ENCODE measurements at regions not wholly inside any gene's neighbourhood (a gene's known extent, or its start where the extent isn't known, plus 50 kb on each side); places are given as distances from the start of the nearest gene placed in this dataset.

DNA sequence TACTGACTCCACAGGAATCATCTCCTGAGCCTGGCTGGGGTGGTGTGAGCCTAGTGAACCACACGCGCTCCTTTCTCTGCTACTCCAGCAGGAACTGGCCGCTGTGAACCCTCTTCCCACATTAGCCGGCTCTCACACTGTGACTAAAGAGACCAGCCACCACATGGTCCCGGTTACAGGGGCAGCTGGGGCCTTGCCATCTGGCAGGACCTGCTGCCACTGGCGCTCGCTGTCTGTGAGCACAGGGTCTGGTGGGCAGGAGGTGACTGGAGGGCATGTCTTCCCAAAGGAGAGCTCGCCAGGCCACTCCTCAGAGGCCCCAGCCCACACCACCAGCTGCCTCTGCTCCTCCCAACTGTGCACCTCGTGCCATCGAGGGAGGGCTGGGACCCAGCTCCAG lies 99.3 kb downstream of the SINHCAF start:
- H3K27ac Mint-ChIP-seq: no peak overlapping the region
- DNase-seq (no peak), ATAC-seq (no peak)
- Histone ChIP-seq H3K36me3 (ENCODE audit: control insufficient read depth in 2 of 3, insufficient read depth in 3 of 3, low read length in 3 of 3) (no peaks in the 10 kb centered on the region), H3K4me1 (ENCODE audit: control insufficient read depth in 2 of 2, insufficient read depth in 2 of 2, low read length in 2 of 2) (no peaks in the 10 kb centered on the region), H3K27me3 (ENCODE audit: control insufficient read depth in 2 of 2, insufficient read depth in 2 of 2, low read length in 2 of 2) (no peaks in the 10 kb centered on the region), H3K9me3 (ENCODE audit: control insufficient read depth in 2 of 3, low read length in 3 of 3) (peaks cover 0 to 3% (median 0%) of the 10 kb centered on the region in 3 experiments), H3K4me3 (ENCODE audit: low read length) (no peak overlapping the region), H3K27ac (ENCODE audit: low read depth, low read length) (no peak overlapping the region)
- CTCF ChIA-PET: no interaction called here
- H3K4me3 Mint-ChIP-seq: no peak overlapping the region
- H3K9me3 Mint-ChIP-seq: peaks cover 0 to 5% (median 1%) of the 10 kb centered on the region in 11 donors
- H3K36me3 Mint-ChIP-seq: no peaks in the 10 kb centered on the region
- peaks cover 0 to 2% (median 0%) of the 10 kb centered on the region in 7 donors for H3K4me1 Mint-ChIP-seq
- POLR2A ChIA-PET: no interaction called here
- H3K27me3 Mint-ChIP-seq: peaks cover 0 to 3% (median 0%) of the 10 kb centered on the region in 5 donors
- intact Hi-C loops (cut with micrococcal nuclease): no loop called here

DNA sequence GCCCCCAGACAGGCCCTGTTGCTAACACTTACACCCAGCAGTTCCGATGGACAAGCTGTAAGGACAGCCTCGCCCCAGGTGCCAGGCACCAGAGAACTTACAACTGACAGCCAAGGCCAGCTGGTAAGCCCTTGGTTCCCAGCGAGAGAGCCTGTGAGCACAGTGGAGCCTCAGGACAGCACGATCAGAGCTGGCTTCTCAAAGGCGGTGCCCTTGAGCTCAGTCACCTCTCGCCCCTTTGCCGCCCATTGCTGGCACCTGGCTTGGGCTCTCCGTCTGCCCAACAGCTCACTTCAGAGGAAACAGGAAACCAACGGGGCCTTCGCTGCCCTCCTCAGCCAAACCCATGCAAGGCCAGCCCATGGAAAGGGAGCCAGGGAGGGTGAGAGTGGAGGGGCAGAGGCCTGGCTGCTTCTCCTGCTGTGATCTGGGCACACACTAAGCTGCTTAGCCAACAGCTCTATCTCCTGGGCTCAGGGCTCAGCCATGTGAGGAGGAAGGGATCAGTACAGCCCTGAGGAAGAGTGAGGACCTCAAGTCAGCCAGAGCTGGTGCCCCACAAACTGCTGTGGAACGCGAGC lies 98.5 kb downstream of the SINHCAF start:
- ChIA-PET POLR2A (no interaction called here), CTCF (no interaction called here)
- ATAC-seq (no peak), DNase-seq (no peak)
- Histone ChIP-seq H3K4me3 (ENCODE audit: low read length) (no peak overlapping the region), H3K27me3 (ENCODE audit: control insufficient read depth in 2 of 2, insufficient read depth in 2 of 2, low read length in 2 of 2) (no peaks in the 10 kb centered on the region), H3K4me1 (ENCODE audit: control insufficient read depth in 2 of 2, insufficient read depth in 2 of 2, low read length in 2 of 2) (no peaks in the 10 kb centered on the region), H3K27ac (ENCODE audit: low read depth, low read length) (no peak overlapping the region), H3K9me3 (ENCODE audit: control insufficient read depth in 2 of 3, low read length in 3 of 3) (peaks cover 0 to 3% (median 0%) of the 10 kb centered on the region in 3 experiments), H3K36me3 (ENCODE audit: control insufficient read depth in 2 of 3, insufficient read depth in 3 of 3, low read length in 3 of 3) (no peaks in the 10 kb centered on the region)
- Mint-ChIP-seq H3K36me3 (no peaks in the 10 kb centered on the region), H3K4me1 (peaks cover 0 to 2% (median 0%) of the 10 kb centered on the region in 7 donors), H3K27ac (no peak overlapping the region), H3K9me3 (peaks cover 0 to 5% (median 2%) of the 10 kb centered on the region in 11 donors), H3K4me3 (no peak overlapping the region), H3K27me3 (peaks cover 0 to 4% (median 0%) of the 10 kb centered on the region in 5 donors)
- intact Hi-C loops (cut with micrococcal nuclease): no loop called here

DNA sequence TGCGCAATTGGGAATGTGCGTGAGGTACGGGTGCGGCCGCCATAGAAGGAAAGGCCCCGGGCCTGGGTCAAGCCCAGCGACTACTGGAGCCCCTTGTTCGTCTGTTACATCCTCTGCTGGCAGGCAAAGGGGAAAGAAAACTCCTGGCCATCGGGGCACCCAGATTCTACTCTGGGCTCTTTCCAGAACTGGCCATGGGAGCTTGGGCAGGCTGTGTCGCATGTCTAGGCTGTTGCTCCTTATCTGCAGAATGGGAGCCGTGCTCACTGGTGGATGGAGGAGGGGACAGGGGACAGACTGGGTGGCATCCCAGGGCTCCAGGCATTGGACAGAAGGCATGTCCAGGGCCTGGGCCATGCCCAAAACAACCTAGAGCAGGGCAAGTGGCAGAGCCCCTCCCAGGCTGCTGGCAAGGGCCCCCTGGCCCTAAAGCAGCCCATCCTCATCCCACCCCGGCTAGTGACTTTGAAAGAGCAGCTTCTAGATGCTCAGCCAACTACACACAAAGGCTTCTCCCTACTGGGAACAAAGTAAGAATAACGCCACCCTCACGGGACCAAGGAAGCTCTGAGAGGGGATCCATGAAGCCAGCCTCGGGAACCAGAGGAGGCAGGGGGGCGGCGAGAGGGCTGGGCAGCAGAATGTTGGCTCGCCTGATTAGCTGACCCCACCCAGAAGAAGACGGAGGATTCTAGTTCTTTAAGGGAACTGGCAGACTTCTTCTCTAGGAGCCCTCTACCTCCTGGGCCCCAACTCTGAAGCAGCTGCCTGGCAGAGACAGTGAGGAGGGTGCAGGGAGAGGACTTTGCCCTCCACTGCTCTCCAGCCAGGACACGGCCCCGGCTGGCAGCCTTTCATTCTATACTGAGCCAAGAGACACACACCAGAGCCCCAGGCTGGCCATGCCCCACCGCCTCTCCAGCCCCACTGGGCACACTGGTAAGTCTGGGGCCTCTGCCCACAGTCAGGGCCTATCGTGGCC lies 96.8 kb downstream of the SINHCAF start:
- peaks cover 0 to 5% (median 2%) of the 10 kb centered on the region in 11 donors for H3K9me3 Mint-ChIP-seq
- CTCF ChIA-PET: no interaction called here
- intact Hi-C loops (cut with micrococcal nuclease): no loop called here

DNA sequence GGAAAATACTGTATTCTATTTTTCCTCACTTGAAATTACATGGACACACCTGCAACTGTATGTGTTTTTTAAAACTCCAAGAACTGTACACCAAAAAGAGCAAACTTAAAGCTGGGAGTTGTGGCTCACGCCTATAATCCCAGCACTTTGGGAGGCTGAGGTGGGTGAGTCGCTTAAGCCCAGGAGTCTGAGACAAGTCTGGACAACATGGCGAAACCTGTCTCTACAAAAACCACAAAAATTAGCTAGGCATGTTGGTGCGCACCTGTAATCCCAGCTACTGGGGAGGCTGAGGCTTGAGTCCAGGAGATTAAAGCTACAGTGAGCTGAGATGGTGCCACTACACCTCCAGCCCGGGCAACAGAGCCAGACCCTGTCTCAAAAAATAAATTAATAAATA lies 95.9 kb downstream of the SINHCAF start:
- Mint-ChIP-seq H3K4me1 (peaks cover 0 to 2% (median 0%) of the 10 kb centered on the region in 7 donors), H3K4me3 (no peak overlapping the region), H3K27me3 (peaks cover 0 to 9% (median 6%) of the 10 kb centered on the region in 5 donors), H3K27ac (no peak overlapping the region), H3K9me3 (peaks cover 0 to 5% (median 2%) of the 10 kb centered on the region in 11 donors), H3K36me3 (no peaks in the 10 kb centered on the region)
- Histone ChIP-seq H3K27me3 (ENCODE audit: control insufficient read depth in 2 of 2, insufficient read depth in 2 of 2, low read length in 2 of 2) (no peaks in the 10 kb centered on the region), H3K4me1 (ENCODE audit: control insufficient read depth in 2 of 2, insufficient read depth in 2 of 2, low read length in 2 of 2) (no peaks in the 10 kb centered on the region), H3K4me3 (ENCODE audit: low read length) (no peak overlapping the region), H3K36me3 (ENCODE audit: control insufficient read depth in 2 of 3, insufficient read depth in 3 of 3, low read length in 3 of 3) (no peaks in the 10 kb centered on the region), H3K27ac (ENCODE audit: low read depth, low read length) (no peak overlapping the region), H3K9me3 (ENCODE audit: control insufficient read depth in 2 of 3, low read length in 3 of 3) (peaks cover 0 to 3% (median 0%) of the 10 kb centered on the region in 3 experiments)
- POLR2A ChIA-PET: no interaction called here
- no peak for ATAC-seq
- CTCF ChIA-PET: no interaction called here
- intact Hi-C loops (cut with micrococcal nuclease): no loop called here
- no peak for DNase-seq

More for the DNA sequence above, 96.8 kb downstream of the SINHCAF start:
- H3K4me3 Mint-ChIP-seq: no peak overlapping the region
- H3K27ac Mint-ChIP-seq: no peak overlapping the region
- H3K4me1 Mint-ChIP-seq: peaks cover 0 to 2% (median 0%) of the 10 kb centered on the region in 7 donors
- H3K4me1 ChIP-seq (ENCODE audit: control insufficient read depth in 2 of 2, insufficient read depth in 2 of 2, low read length in 2 of 2): no peaks in the 10 kb centered on the region
- no peak for DNase-seq
- no peaks in the 10 kb centered on the region for H3K36me3 Mint-ChIP-seq
- POLR2A ChIA-PET: no interaction called here
- H3K4me3 ChIP-seq (ENCODE audit: low read length): no peak overlapping the region
- no peak for ATAC-seq
- no peaks in the 10 kb centered on the region for H3K27me3 ChIP-seq (ENCODE audit: control insufficient read depth in 2 of 2, insufficient read depth in 2 of 2, low read length in 2 of 2)
- no peaks in the 10 kb centered on the region for H3K36me3 ChIP-seq (ENCODE audit: control insufficient read depth in 2 of 3, insufficient read depth in 3 of 3, low read length in 3 of 3)
- H3K27me3 Mint-ChIP-seq: peaks cover 0 to 7% (median 0%) of the 10 kb centered on the region in 5 donors
- H3K9me3 ChIP-seq (ENCODE audit: control insufficient read depth in 2 of 3, low read length in 3 of 3): peaks cover 0 to 3% (median 0%) of the 10 kb centered on the region in 3 experiments
- H3K27ac ChIP-seq (ENCODE audit: low read depth, low read length): no peak overlapping the region

Data from naive thymus-derived CD4-positive, alpha-beta T cell (primary cell).